Mesenchymal stem cell (in vitro differentiated cells and primary cell): ENCODE measurements at regions not wholly inside any gene's neighbourhood (a gene's known extent, or its start where the extent isn't known, plus 50 kb on each side); places are given as distances from the start of the nearest gene placed in this dataset.

Experiments
- DNase-seq: peaks from one replicate; pipeline ENCODE4 v3.0.0-alpha.2; 2013
- H2AFZ ChIP-seq: one replicate; pipeline ENCODE4 v1.6.1; 2013; ENCODE audit warnings: low read depth, mild to moderate bottlenecking, control low read depth, inconsistent platforms, low read length, moderate library complexity
- H2AK5ac ChIP-seq: 2 replicates; pipeline ENCODE4 v1.6.1; 2013; ENCODE audit warnings: low read length, moderate library complexity, mild to moderate bottlenecking, inconsistent platforms; ENCODE audit not compliant: severe bottlenecking
- H2BK120ac ChIP-seq: one replicate; pipeline ENCODE4 v1.6.1; 2013; ENCODE audit warnings: low read depth, mild to moderate bottlenecking, inconsistent platforms, low read length, moderate library complexity
- H2BK12ac ChIP-seq, 2 experiments: one replicate each; pipeline ENCODE4 v1.6.1; 2013; ENCODE audit warnings: inconsistent platforms in 2 of 2, low read length in 2 of 2, mild to moderate bottlenecking in 2 of 2, moderate library complexity in 2 of 2, control low read depth in 1 of 2
- H2BK15ac ChIP-seq: one replicate; pipeline ENCODE4 v1.6.1; 2013; ENCODE audit warnings: mild to moderate bottlenecking, low read depth, inconsistent platforms; ENCODE audit not compliant: poor library complexity, severe bottlenecking
- H2BK5ac ChIP-seq: 2 replicates; pipeline ENCODE4 v1.6.1; 2013; ENCODE audit warnings: low read depth, mild to moderate bottlenecking, low read length, control low read depth, inconsistent platforms; ENCODE audit not compliant: poor library complexity, severe bottlenecking
- H3K14ac ChIP-seq, 2 experiments: one replicate each; pipeline ENCODE4 v1.6.1; 2013; ENCODE audit warnings: inconsistent platforms in 2 of 2, low read length in 2 of 2, control low read depth in 1 of 2, mild to moderate bottlenecking in 1 of 2, moderate library complexity in 1 of 2
- H3K18ac ChIP-seq, 2 experiments: one replicate each; pipeline ENCODE4 v1.6.1; 2013; ENCODE audit warnings: inconsistent platforms in 2 of 2, low read length in 2 of 2, control low read depth in 1 of 2, low read depth in 1 of 2, mild to moderate bottlenecking in 1 of 2
- H3K23ac ChIP-seq, 2 experiments: one replicate each; pipeline ENCODE4 v1.6.1; 2013; ENCODE audit warnings: inconsistent platforms in 2 of 2, low read length in 2 of 2, mild to moderate bottlenecking in 2 of 2, moderate library complexity in 2 of 2, control low read depth in 1 of 2
- H3K27ac ChIP-seq: 2 replicates; pipeline ENCODE4 v1.5.1; 2013; ENCODE audit warnings: mild to moderate bottlenecking, moderate library complexity, low read length, control low read depth, inconsistent platforms; ENCODE audit not compliant: poor library complexity, severe bottlenecking
- H3K27me3 ChIP-seq, 2 experiments: 2 replicates each; pipeline versions ENCODE4 v1.6.1 to v1.7.0; 2013; ENCODE audit warnings: low read length in 2 of 2, mild to moderate bottlenecking in 2 of 2, moderate library complexity in 2 of 2, control low read depth in 1 of 2, inconsistent platforms in 1 of 2; ENCODE audit not compliant: control insufficient read depth in 1 of 2, insufficient read depth in 1 of 2
- H3K36me3 ChIP-seq, 2 experiments: 2 replicates each; pipeline versions ENCODE4 v1.6.1 to v1.7.0; 2013; ENCODE audit warnings: low read length in 2 of 2, control low read depth in 1 of 2, inconsistent platforms in 1 of 2, low read depth in 1 of 2, mild to moderate bottlenecking in 1 of 2; ENCODE audit not compliant: insufficient read depth in 2 of 2, control insufficient read depth in 1 of 2
- H3K4ac ChIP-seq, 2 experiments: one replicate each; pipeline ENCODE4 v1.6.1; 2013; ENCODE audit warnings: inconsistent platforms in 2 of 2, low read length in 2 of 2, mild to moderate bottlenecking in 2 of 2, moderate library complexity in 2 of 2, control low read depth in 1 of 2, low read depth in 1 of 2
- H3K4me1 ChIP-seq: 2 replicates; pipeline ENCODE4 v1.6.1; 2013; ENCODE audit warnings: low read depth, low read length, control low read depth; ENCODE audit not compliant: control insufficient read depth, insufficient read depth
- H3K4me2 ChIP-seq: 2 replicates; pipeline ENCODE4 v1.6.1; 2013; ENCODE audit warnings: low read length, mild to moderate bottlenecking, inconsistent platforms; ENCODE audit not compliant: poor library complexity, severe bottlenecking
- H3K4me3 ChIP-seq, 2 experiments: 2 replicates each; pipeline versions ENCODE4 v1.5.1 to v1.7.0; 2013; ENCODE audit warnings: low read length in 2 of 2, mild to moderate bottlenecking in 2 of 2, control low read depth in 1 of 2, low read depth in 1 of 2; ENCODE audit not compliant: insufficient read depth in 1 of 2
- H3K79me1 ChIP-seq: replicated peaks from 2 replicates; pipeline ENCODE4 v1.6.1; 2013; ENCODE audit warnings: mild to moderate bottlenecking, control low read depth, low read length, inconsistent platforms; ENCODE audit not compliant: poor library complexity, severe bottlenecking
- H3K9ac ChIP-seq: 2 replicates; pipeline ENCODE4 v1.7.0; 2013; ENCODE audit warnings: mild to moderate bottlenecking, low read length, moderate library complexity
- H3K9me3 ChIP-seq: 2 replicates; pipeline ENCODE4 v1.7.0; 2013; ENCODE audit warnings: mild to moderate bottlenecking, low read length; ENCODE audit not compliant: control insufficient read depth
- H4K8ac ChIP-seq: one replicate; pipeline ENCODE4 v1.6.1; 2013; ENCODE audit warnings: inconsistent platforms, mild to moderate bottlenecking, low read length, moderate library complexity
- H4K91ac ChIP-seq: one replicate; pipeline ENCODE4 v1.6.1; 2013; ENCODE audit warnings: mild to moderate bottlenecking, low read length, inconsistent platforms
- WGBS: methylation state at CpG from one replicate; pipeline ENCODE4 v1.1.7; 2013; ENCODE audit warnings: mixed read lengths; 5-methylcytosine and 5-hydroxymethylcytosine counted together

DNA sequence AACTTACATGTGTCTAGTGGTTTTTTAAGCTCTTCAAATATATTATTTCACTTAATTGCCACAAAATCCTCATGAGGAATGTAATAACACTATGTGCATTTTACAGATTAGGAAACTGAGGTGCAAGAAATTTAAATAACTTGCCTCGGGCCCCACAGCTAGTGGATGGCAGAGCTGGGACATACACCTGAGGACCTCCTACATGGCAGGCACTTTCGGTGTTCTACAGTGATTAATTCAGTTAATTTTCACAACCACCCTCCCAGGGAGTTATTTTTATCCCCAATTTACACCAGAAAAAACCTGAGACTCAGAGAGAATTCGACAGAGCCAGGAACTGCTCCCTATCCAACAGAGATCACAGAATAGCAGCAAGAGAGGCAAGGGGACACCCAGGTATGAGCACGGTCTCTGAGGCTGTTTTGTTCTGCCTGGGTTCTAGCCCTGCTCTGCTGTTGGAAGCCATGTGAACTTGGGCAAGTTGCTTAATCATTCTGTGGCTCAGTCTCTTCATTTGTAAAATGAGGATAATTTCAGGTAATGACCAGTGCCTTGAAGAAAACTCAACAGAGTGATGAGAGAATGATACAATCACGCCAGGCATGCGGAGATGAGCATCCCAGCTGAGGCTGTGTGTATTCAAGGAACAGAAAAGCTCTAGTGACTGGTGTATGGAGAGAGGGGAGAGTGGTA is 82.3 kb downstream of the MYCN start:
- Histone ChIP-seq H3K9ac (no peak overlapping the region), H3K79me1 (no peaks in the 10 kb centered on the region), H2AFZ (no peak overlapping the region), H3K4me3 (no peak overlapping the region), H3K4me1 (no peaks in the 10 kb centered on the region), H3K18ac (no peak overlapping the region), H2BK5ac (no peak overlapping the region), H2AK5ac (no peak overlapping the region), H3K36me3 (no peaks in the 10 kb centered on the region), H3K27me3 (peaks cover 0 to 3% of the 10 kb centered on the region in 2 experiments), H3K4ac (no peak overlapping the region), H4K91ac (no peak overlapping the region), H3K4me2 (no peak overlapping the region), H2BK12ac (no peak overlapping the region), H3K14ac (no peak overlapping the region), H4K8ac (no peak overlapping the region), H2BK15ac (no peak overlapping the region), H3K27ac (no peak overlapping the region), H2BK120ac (no peak overlapping the region), H3K9me3 (no peaks in the 10 kb centered on the region), H3K23ac (no peak overlapping the region)
- WGBS: 63% methylated on average over 6 of the region's 6 CpGs
- DNase-seq: no peak

DNA sequence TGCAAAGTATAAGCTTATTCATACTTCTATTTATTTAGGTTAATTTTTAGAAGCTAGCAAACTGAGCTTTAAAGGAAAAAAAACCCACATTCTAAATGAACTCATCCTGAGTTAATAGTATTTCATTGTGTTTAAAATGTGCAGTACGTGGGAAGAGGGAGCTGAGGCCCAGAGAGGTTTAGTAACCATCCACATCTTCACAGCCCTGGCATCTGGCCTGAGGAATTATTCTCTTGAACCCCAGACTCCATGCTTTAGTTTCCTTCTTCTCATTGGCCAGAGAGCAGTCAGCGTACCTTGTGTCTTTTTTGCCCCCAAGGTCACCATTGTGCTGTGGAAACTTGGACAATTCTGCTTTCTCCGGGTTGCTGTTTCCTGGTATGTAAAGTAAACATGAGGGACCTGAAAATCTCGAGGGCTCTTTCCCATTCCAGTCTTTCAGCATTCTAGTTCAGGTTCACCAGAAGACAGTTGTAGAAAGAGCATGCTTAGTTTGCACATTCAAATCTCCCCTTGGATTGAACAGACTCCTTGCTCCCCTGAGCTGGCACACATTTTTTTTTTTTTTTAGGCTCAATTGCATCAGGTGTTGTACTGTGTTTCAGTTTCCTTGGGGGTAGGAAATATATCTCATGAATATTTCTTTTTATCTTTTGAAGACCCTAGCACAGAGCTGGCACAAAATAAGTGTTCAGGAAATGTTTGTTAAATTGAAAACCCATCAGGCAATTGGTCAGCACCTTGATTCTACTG is 81.4 kb downstream of the MYCN start:
- Histone ChIP-seq H4K91ac (no peak overlapping the region), H3K23ac (no peak overlapping the region), H3K4me1 (no peaks in the 10 kb centered on the region), H3K9ac (no peak overlapping the region), H3K18ac (no peak overlapping the region), H2BK5ac (no peak overlapping the region), H3K27ac (no peak overlapping the region), H2AFZ (no peak overlapping the region), H2BK15ac (no peak overlapping the region), H3K4me2 (no peak overlapping the region), H3K79me1 (no peaks in the 10 kb centered on the region), H3K4ac (no peak overlapping the region), H3K27me3 (peaks cover 0 to 3% of the 10 kb centered on the region in 2 experiments), H3K14ac (no peak overlapping the region), H3K9me3 (no peaks in the 10 kb centered on the region), H4K8ac (no peak overlapping the region), H3K4me3 (no peak overlapping the region), H2AK5ac (no peak overlapping the region), H2BK12ac (no peak overlapping the region), H2BK120ac (no peak overlapping the region), H3K36me3 (no peaks in the 10 kb centered on the region)
- 66% methylated on average over 4 of the region's 4 CpGs for WGBS
- DNase-seq: no peak

DNA sequence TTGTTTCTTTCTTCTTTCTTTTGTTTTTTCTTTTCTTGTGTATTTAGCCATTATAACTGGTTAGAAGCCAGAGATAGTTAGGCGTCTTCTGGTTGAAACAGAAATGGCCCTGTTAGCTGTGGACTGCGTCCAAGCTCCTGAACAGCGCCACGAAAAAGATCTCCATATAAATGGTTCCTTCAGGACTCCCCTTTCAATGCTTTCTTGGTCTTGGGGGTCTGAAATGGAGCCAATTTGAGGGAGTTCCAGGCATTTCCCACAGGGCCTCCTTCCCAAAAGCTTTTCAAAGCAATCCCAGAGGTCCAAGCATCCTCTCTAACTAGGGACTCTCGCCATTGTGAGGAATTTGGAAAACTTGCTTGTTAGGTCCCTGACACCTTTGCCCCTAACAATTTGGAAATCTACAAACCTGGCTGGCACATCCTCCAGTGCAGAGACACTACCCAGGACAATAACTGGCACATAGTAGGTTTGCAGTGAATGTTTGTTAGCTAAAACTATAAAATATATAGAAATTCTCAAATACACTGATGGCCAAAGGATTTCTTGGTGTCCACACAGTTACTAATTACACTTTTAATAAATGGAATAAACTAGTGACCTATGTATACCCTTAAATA is 80.1 kb downstream of the MYCN start:
- Histone ChIP-seq H2BK120ac (no peak overlapping the region), H4K91ac (no peak overlapping the region), H3K4ac (no peak overlapping the region), H3K9me3 (no peaks in the 10 kb centered on the region), H3K18ac (no peak overlapping the region), H3K9ac (no peak overlapping the region), H2BK5ac (no peak overlapping the region), H3K23ac (no peak overlapping the region), H3K14ac (no peak overlapping the region), H3K4me2 (no peak overlapping the region), H2AK5ac (no peak overlapping the region), H3K4me3 (no peak overlapping the region), H3K36me3 (no peaks in the 10 kb centered on the region), H3K79me1 (no peaks in the 10 kb centered on the region), H3K27ac (no peak overlapping the region), H2BK15ac (no peak overlapping the region), H2AFZ (no peak overlapping the region), H2BK12ac (no peak overlapping the region), H4K8ac (no peak overlapping the region), H3K27me3 (peaks cover 0 to 3% of the 10 kb centered on the region in 2 experiments), H3K4me1 (no peaks in the 10 kb centered on the region)
- WGBS: 83% methylated on average over 4 of the region's 5 CpGs
- no peak for DNase-seq

DNA sequence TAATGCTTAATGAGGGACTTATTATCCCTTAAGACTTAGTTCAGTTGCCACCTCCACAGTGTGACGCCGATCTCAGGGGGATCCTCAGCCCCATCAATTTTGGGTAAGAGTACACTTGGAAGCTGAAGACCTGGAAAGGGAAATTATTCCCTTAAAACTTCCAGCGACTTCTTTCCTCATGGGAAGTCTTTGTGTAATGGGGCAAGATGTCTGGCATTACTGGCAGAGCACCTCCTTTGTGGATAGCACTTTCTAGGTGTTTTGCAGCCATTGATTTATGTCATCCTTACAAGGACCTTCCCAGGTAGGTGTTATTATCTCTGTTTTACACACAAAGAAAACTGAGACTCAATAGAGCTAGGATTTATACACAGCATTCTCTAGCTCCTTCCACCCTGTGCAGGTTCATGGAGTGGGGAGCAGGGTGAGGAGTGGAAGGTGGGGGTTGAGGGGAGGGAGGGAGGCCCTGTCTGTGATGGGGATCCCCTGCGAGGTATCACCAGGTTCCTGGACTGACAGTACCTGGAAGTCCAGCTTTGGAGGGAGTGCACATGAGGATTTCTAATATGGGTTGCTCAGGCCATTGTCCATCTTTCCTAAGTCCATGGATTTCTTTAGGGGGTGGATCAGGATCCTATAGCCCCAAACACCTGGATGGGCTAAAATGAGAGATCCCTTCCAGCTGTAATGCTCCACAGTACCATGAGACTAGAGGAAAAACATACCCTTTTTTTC is 79.4 kb downstream of the MYCN start:
- Histone ChIP-seq H2BK5ac (no peak overlapping the region), H2AFZ (no peak overlapping the region), H3K4ac (no peak overlapping the region), H4K91ac (no peak overlapping the region), H3K4me1 (no peaks in the 10 kb centered on the region), H3K36me3 (no peaks in the 10 kb centered on the region), H3K18ac (no peak overlapping the region), H3K27me3 (peaks cover 0 to 4% of the 10 kb centered on the region in 2 experiments), H2BK15ac (no peak overlapping the region), H3K23ac (no peak overlapping the region), H3K4me2 (no peak overlapping the region), H3K9ac (no peak overlapping the region), H4K8ac (no peak overlapping the region), H3K4me3 (no peak overlapping the region), H2BK12ac (no peak overlapping the region), H3K9me3 (no peaks in the 10 kb centered on the region), H3K27ac (no peak overlapping the region), H2BK120ac (no peak overlapping the region), H3K79me1 (no peaks in the 10 kb centered on the region), H3K14ac (no peak overlapping the region), H2AK5ac (no peak overlapping the region)
- 80% methylated on average over 3 of the region's 4 CpGs for WGBS
- DNase-seq: no peak
